ENCODE measurements at regions not wholly inside any gene's neighbourhood (a gene's known extent, or its start where the extent isn't known, plus 50 kb on each side); places are given as distances from the start of the nearest gene placed in this dataset.

- no peaks in the 10 kb centered on the region for H3K9me3 ChIP-seq (ENCODE audit: control insufficient read depth, insufficient read depth, low read depth, low read length)
- H3K4me1 ChIP-seq (ENCODE audit: control insufficient read depth, insufficient read depth, low read length) = no peaks in the 10 kb centered on the region
- H3K27ac ChIP-seq (ENCODE audit: low read length) = no peak overlapping the region
- no peak overlapping the region for H3K4me3 ChIP-seq (ENCODE audit: low read depth in 2 of 2, low read length in 2 of 2)
- TF ChIP-seq TCF7L2 (IDR thresholded peaks at IDR 0.05; ENCODE audit: low read depth, low read length) = no peak
- no TSS peak for BruUV-seq (replicated peaks)
- ChIA-PET POLR2A (no interaction called here), CTCF (no interaction called here)
- DNase-seq (ENCODE audit: low read depth, low spot score) (no peak), ATAC-seq (no peak)
- H3K27me3 ChIP-seq (ENCODE audit: control insufficient read depth, insufficient read depth, low read length) = no peaks in the 10 kb centered on the region
- intact Hi-C loops (cut with micrococcal nuclease; ENCODE audit: unreplicated experiment) (no loop called here), in situ Hi-C loops (cut with HindIII; ENCODE audit: low pct_unique_long_range_greater_than_20kb, low sequenced_read_pairs) (no loop called here)
- H3K36me3 ChIP-seq (ENCODE audit: control insufficient read depth, insufficient read depth, low read length) = no peaks in the 10 kb centered on the region
These were observed 412.7 kb downstream of the PIK3R1 start for GRCh38 chr5:68628082-68628814.

- Histone ChIP-seq H3K27me3 (ENCODE audit: control insufficient read depth, insufficient read depth, low read length) (no peaks in the 10 kb centered on the region), H3K4me3 (ENCODE audit: low read depth in 2 of 2, low read length in 2 of 2) (no peak overlapping the region), H3K4me1 (ENCODE audit: control insufficient read depth, insufficient read depth, low read length) (no peaks in the 10 kb centered on the region), H3K36me3 (ENCODE audit: control insufficient read depth, insufficient read depth, low read length) (no peaks in the 10 kb centered on the region), H3K27ac (ENCODE audit: low read length) (no peak overlapping the region), H3K9me3 (ENCODE audit: control insufficient read depth, insufficient read depth, low read depth, low read length) (no peaks in the 10 kb centered on the region)
- CTCF ChIA-PET = no interaction called here
- in situ Hi-C loops (cut with HindIII; ENCODE audit: low pct_unique_long_range_greater_than_20kb, low sequenced_read_pairs) (no loop called here), intact Hi-C loops (cut with micrococcal nuclease; ENCODE audit: unreplicated experiment) (no loop called here)
- no peak for TF ChIP-seq POLR2AphosphoS5 (IDR thresholded peaks at IDR 0.05; ENCODE audit: low read depth, low read length)
- TF ChIP-seq, protein P1, sequence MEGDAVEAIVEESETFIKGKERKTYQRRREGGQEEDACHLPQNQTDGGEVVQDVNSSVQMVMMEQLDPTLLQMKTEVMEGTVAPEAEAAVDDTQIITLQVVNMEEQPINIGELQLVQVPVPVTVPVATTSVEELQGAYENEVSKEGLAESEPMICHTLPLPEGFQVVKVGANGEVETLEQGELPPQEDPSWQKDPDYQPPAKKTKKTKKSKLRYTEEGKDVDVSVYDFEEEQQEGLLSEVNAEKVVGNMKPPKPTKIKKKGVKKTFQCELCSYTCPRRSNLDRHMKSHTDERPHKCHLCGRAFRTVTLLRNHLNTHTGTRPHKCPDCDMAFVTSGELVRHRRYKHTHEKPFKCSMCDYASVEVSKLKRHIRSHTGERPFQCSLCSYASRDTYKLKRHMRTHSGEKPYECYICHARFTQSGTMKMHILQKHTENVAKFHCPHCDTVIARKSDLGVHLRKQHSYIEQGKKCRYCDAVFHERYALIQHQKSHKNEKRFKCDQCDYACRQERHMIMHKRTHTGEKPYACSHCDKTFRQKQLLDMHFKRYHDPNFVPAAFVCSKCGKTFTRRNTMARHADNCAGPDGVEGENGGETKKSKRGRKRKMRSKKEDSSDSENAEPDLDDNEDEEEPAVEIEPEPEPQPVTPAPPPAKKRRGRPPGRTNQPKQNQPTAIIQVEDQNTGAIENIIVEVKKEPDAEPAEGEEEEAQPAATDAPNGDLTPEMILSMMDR (IDR thresholded peaks at IDR 0.05) = no peak
- no peak for TF ChIP-seq TCF7L2 (IDR thresholded peaks at IDR 0.05; ENCODE audit: low read depth, low read length)
- no peak for TF ChIP-seq REST (IDR thresholded peaks at IDR 0.05; ENCODE audit: insufficient read depth in 1 of 2, low read depth in 2 of 2, low read length in 1 of 2)
- TF ChIP-seq SIN3A (IDR thresholded peaks at IDR 0.05; ENCODE audit: borderline replicate concordance, insufficient read depth, low read depth, low read length) = no peak
- BruUV-seq (replicated peaks) = no TSS peak
- ATAC-seq = no peak
- no peak for DNase-seq (ENCODE audit: low read depth, low spot score)
- POLR2A ChIA-PET = no interaction called here
These were observed 414.8 kb downstream of the PIK3R1 start for GRCh38 chr5:68630354-68630753.

DNA sequence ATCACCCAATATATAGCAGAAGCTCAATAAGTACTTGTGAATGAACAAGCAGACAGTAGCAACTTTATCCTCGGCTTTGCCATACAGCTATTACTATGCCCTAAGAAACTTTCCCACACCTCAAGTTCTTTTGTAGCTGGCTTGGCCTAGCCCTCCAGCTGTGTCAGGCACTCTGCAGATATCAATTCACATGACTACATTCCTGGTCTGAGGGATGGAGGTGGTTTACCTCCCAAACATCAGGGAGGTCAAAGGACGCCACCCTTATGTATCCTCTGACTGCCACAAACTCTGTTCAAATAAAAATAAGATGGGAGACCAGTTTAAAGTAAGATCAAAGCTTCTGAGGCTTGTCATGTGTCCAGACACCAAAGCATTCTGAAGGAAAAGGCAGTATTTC, 416.3 kb downstream of the PIK3R1 start:
- ATAC-seq = no peak
- no TSS peak for BruUV-seq (replicated peaks)
- DNase-seq (ENCODE audit: low read depth, low spot score) = no peak
- H3K36me3 ChIP-seq (ENCODE audit: control insufficient read depth, insufficient read depth, low read length) = no peaks in the 10 kb centered on the region
- in situ Hi-C loops (cut with HindIII; ENCODE audit: low pct_unique_long_range_greater_than_20kb, low sequenced_read_pairs) (no loop called here), intact Hi-C loops (cut with micrococcal nuclease; ENCODE audit: unreplicated experiment) (no loop called here)
- ChIA-PET CTCF (no interaction called here), POLR2A (no interaction called here)
- TF ChIP-seq POLR2AphosphoS5 (IDR thresholded peaks at IDR 0.05; ENCODE audit: low read depth, low read length) (no peak), REST (IDR thresholded peaks at IDR 0.05; ENCODE audit: insufficient read depth in 1 of 2, low read depth in 2 of 2, low read length in 1 of 2) (no peak), SIN3A (IDR thresholded peaks at IDR 0.05; ENCODE audit: borderline replicate concordance, insufficient read depth, low read depth, low read length) (no peak), TCF7L2 (IDR thresholded peaks at IDR 0.05; ENCODE audit: low read depth, low read length) (no peak)
- TF ChIP-seq, protein P1 (IDR thresholded peaks at IDR 0.05) = no peak
- H3K27me3 ChIP-seq (ENCODE audit: control insufficient read depth, insufficient read depth, low read length) = no peaks in the 10 kb centered on the region
- H3K4me1 ChIP-seq (ENCODE audit: control insufficient read depth, insufficient read depth, low read length) = no peaks in the 10 kb centered on the region
- no peak overlapping the region for H3K4me3 ChIP-seq (ENCODE audit: low read depth in 2 of 2, low read length in 2 of 2)
- H3K27ac ChIP-seq (ENCODE audit: low read length) = no peak overlapping the region
- no peaks in the 10 kb centered on the region for H3K9me3 ChIP-seq (ENCODE audit: control insufficient read depth, insufficient read depth, low read depth, low read length)
